HG03280 (cell line): ENCODE measurements at regions not wholly inside any gene's neighbourhood (a gene's known extent, or its start where the extent isn't known, plus 50 kb on each side); places are given as distances from the start of the nearest gene placed in this dataset.

Source experiments
- ATAC-seq: cut with Tn5 transposase; IDR thresholded peaks from one replicate; pipeline ENCODE4 v1.9.1; 2021; ENCODE audit warnings: mild to moderate bottlenecking, moderate library complexity; ENCODE audit not compliant: unreplicated experiment

- ATAC-seq, result peak; percentile 97
These were observed 588.5 kb downstream of the MTRR start for GRCh38 chr5:8457187-8458037.

- peak; percentile 21 for ATAC-seq
These were observed 589.1 kb downstream of the MTRR start for GRCh38 chr5:8458038-8458383.

GRCh38 chr5:8461543-8461942 is 592.6 kb downstream of the MTRR start:
- no peak for ATAC-seq

GRCh38 chr5:8462565-8462964 is 593.6 kb downstream of the MTRR start:
- ATAC-seq, result no peak

GRCh38 chr5:8470489-8470888 is 601.5 kb downstream of the MTRR start:
- no peak for ATAC-seq

GRCh38 chr5:8471581-8471980 is 602.6 kb downstream of the MTRR start:
- no peak for ATAC-seq

- ATAC-seq, result no peak
These were observed 604.1 kb downstream of the MTRR start for GRCh38 chr5:8473016-8473415.

GRCh38 chr5:8473827-8474568 is 605.0 kb downstream of the MTRR start:
- ATAC-seq, result no peak

- no peak for ATAC-seq
These were observed 605.6 kb downstream of the MTRR start for GRCh38 chr5:8474569-8474930.

GRCh38 chr5:8478326-8478725 is 609.4 kb downstream of the MTRR start:
- ATAC-seq, result no peak

GRCh38 chr5:8481007-8481406 is 612.1 kb downstream of the MTRR start:
- no peak for ATAC-seq

- no peak for ATAC-seq
These were observed 622.3 kb downstream of the MTRR start for GRCh38 chr5:8491254-8491653.

- ATAC-seq, result no peak
These were observed 624.2 kb downstream of the MTRR start for GRCh38 chr5:8493176-8493575.

- ATAC-seq, result no peak
These were observed 631.5 kb downstream of the MTRR start for GRCh38 chr5:8500426-8500825.

GRCh38 chr5:8505196-8505595 is 636.2 kb downstream of the MTRR start:
- ATAC-seq, result no peak

- ATAC-seq, result no peak
These were observed 639.3 kb downstream of the MTRR start for GRCh38 chr5:8508231-8508630.

GRCh38 chr5:8516356-8516755 is 647.4 kb downstream of the MTRR start:
- ATAC-seq, result no peak

- no peak for ATAC-seq
These were observed 648.5 kb downstream of the MTRR start for GRCh38 chr5:8517456-8517855.

GRCh38 chr5:8520917-8521316 is 652.0 kb downstream of the MTRR start:
- no peak for ATAC-seq

- ATAC-seq, result no peak
These were observed 653.0 kb downstream of the MTRR start for GRCh38 chr5:8521991-8522390.

- ATAC-seq, result no peak
These were observed 653.7 kb downstream of the MTRR start for GRCh38 chr5:8522646-8523045.

GRCh38 chr5:8523501-8523900 is 654.6 kb downstream of the MTRR start:
- no peak for ATAC-seq
